Amniotic epithelial cell (primary cell): ENCODE measurements at regions not wholly inside any gene's neighbourhood (a gene's known extent, or its start where the extent isn't known, plus 50 kb on each side); places are given as distances from the start of the nearest gene placed in this dataset.

Experiments
- DNase-seq: peaks from one replicate; pipeline ENCODE4 v3.0.0-alpha.2; 2010; ENCODE audit warnings: low read depth

GRCh38 chr9:135009794-135010585 is 77.5 kb upstream of the OLFM1 start:
- no peak for DNase-seq

- DNase-seq = no peak
Observed at GRCh38 chr9:135010586-135010860, 76.9 kb upstream of the OLFM1 start.

- DNase-seq = no peak
Observed at GRCh38 chr9:135010921-135011320, 76.5 kb upstream of the OLFM1 start.

GRCh38 chr9:135012166-135012565 is 75.3 kb upstream of the OLFM1 start:
- no peak for DNase-seq

- DNase-seq = no peak
Observed at GRCh38 chr9:135014311-135015010, 73.0 kb upstream of the OLFM1 start.

- DNase-seq = no peak
Observed at GRCh38 chr9:135015096-135015495, 72.4 kb upstream of the OLFM1 start.

GRCh38 chr9:135015565-135015964 is 71.9 kb upstream of the OLFM1 start:
- DNase-seq = no peak

GRCh38 chr9:135016037-135016640 is 71.3 kb upstream of the OLFM1 start:
- no peak for DNase-seq

- no peak for DNase-seq
Observed at GRCh38 chr9:135016876-135017275, 70.6 kb upstream of the OLFM1 start.

- DNase-seq = no peak
Observed at GRCh38 chr9:135017899-135018298, 69.6 kb upstream of the OLFM1 start.

- DNase-seq = no peak
Observed at GRCh38 chr9:135018306-135018915, 69.1 kb upstream of the OLFM1 start.

GRCh38 chr9:135019224-135019623 is 68.2 kb upstream of the OLFM1 start:
- DNase-seq = no peak

- DNase-seq = no peak
Observed at GRCh38 chr9:135020481-135021392, 66.7 kb upstream of the OLFM1 start.

- no peak for DNase-seq
Observed at GRCh38 chr9:135021393-135021789, 66.1 kb upstream of the OLFM1 start.

GRCh38 chr9:135022191-135022870 is 65.1 kb upstream of the OLFM1 start:
- DNase-seq = no peak

- no peak for DNase-seq
Observed at GRCh38 chr9:135023088-135023785, 64.2 kb upstream of the OLFM1 start.

GRCh38 chr9:135023786-135024405 is 63.6 kb upstream of the OLFM1 start:
- DNase-seq = no peak

- DNase-seq = no peak
Observed at GRCh38 chr9:135029463-135029862, 58.0 kb upstream of the OLFM1 start.

GRCh38 chr9:135029871-135030565 is 57.5 kb upstream of the OLFM1 start:
- DNase-seq = no peak
